ENCODE measurements at regions not wholly inside any gene's neighbourhood (a gene's known extent, or its start where the extent isn't known, plus 50 kb on each side); places are given as distances from the start of the nearest gene placed in this dataset.

- Histone ChIP-seq H2BK20ac (ENCODE audit: low read depth, low read length, poor library complexity, severe bottlenecking) (no peak overlapping the region), H3K79me2 (ENCODE audit: insufficient read depth, low read length) (no peaks in the 10 kb centered on the region), H4K8ac (replicated peaks; ENCODE audit: insufficient read length, low read depth, low read length) (no peak overlapping the region), H3K56ac (ENCODE audit: insufficient read length, low read depth, low read length) (no peak overlapping the region), H4K5ac (ENCODE audit: insufficient read length, low read depth, low read length) (no peak overlapping the region), H2BK120ac (ENCODE audit: low read depth, low read length, poor library complexity, severe bottlenecking) (no peak overlapping the region), H3K18ac (ENCODE audit: insufficient read length, low read depth, low read length) (no peak overlapping the region), H3K9ac (ENCODE audit: extremely low read depth, insufficient read length, low read length) (no peak overlapping the region), H3T11ph (ENCODE audit: low read length) (no peak overlapping the region), H4K91ac (ENCODE audit: insufficient read length, low read depth, low read length) (no peak overlapping the region), H3K23me2 (ENCODE audit: insufficient read length, low read depth, low read length, poor library complexity, severe bottlenecking) (no peaks in the 10 kb centered on the region), H3K23ac (ENCODE audit: insufficient read length, low read depth, low read length) (no peak overlapping the region), H3K27me3 (ENCODE audit: insufficient read depth, low read length) (no peaks in the 10 kb centered on the region), H3K4me2 (ENCODE audit: insufficient read depth, insufficient read length, low read length) (no peak overlapping the region), H3K14ac (ENCODE audit: insufficient read depth, low read length) (no peak overlapping the region), H2AK5ac (ENCODE audit: insufficient read length, low read length) (no peak overlapping the region), H3K27ac (ENCODE audit: insufficient read length, low read depth, low read length) (no peak overlapping the region), H3K4me1 (ENCODE audit: insufficient read depth, low read length) (no peaks in the 10 kb centered on the region), H2AFZ (ENCODE audit: low read length) (no peak overlapping the region), H2BK5ac (ENCODE audit: insufficient read length, low read length) (no peak overlapping the region), H2BK12ac (ENCODE audit: insufficient read length, low read depth, low read length) (no peak overlapping the region), H3K9me3 (ENCODE audit: control insufficient read depth, low read depth, low read length) (no peaks in the 10 kb centered on the region), H4K20me1 (ENCODE audit: control insufficient read depth, insufficient read depth, insufficient read length) (no peaks in the 10 kb centered on the region), H2BK15ac (ENCODE audit: low read depth, low read length) (no peak overlapping the region), H3K79me1 (ENCODE audit: insufficient read depth, low read depth, low read length, poor library complexity, severe bottlenecking) (no peaks in the 10 kb centered on the region), H3K4ac (ENCODE audit: low read depth, low read length) (no peak overlapping the region)
- Mint-ChIP-seq H3K36me3 (ENCODE audit: insufficient read depth in 1 of 3, low read depth in 3 of 3) (no peaks in the 10 kb centered on the region), H3K9me3 (peaks cover 3 to 7% of the 10 kb centered on the region in 2 experiments; a peak in 3 of 5 replicates), H3K27ac (no peak overlapping the region), H3K27me3 (ENCODE audit: low read depth) (no peaks in the 10 kb centered on the region; the same call in 1 of the 2 replicates), H3K4me1 (peaks cover 18 to 22% of the 10 kb centered on the region in 2 experiments), H3K4me3 (no peak overlapping the region)
- DNase-seq: no peak
- no peak for TF ChIP-seq CTCF (conservative IDR thresholded peaks at IDR 0.05)
- WGBS (ENCODE audit: extremely low coverage, insufficient read length, low lambda C conversion rate): no CpG with 5 or more reads among the region's 14 CpGs
Observed at GRCh38 chr16:85417156-85417860, 195.8 kb upstream of the GSE1 start.

All from H9 (cell line).